ENCODE measurements at regions not wholly inside any gene's neighbourhood (a gene's known extent, or its start where the extent isn't known, plus 50 kb on each side); places are given as distances from the start of the nearest gene placed in this dataset.
"Not testable (repeated sequence)": the region's sequence is repeated elsewhere in the genome, so short reads cannot be mapped to it uniquely, and the experiment has no call there.

DNA sequence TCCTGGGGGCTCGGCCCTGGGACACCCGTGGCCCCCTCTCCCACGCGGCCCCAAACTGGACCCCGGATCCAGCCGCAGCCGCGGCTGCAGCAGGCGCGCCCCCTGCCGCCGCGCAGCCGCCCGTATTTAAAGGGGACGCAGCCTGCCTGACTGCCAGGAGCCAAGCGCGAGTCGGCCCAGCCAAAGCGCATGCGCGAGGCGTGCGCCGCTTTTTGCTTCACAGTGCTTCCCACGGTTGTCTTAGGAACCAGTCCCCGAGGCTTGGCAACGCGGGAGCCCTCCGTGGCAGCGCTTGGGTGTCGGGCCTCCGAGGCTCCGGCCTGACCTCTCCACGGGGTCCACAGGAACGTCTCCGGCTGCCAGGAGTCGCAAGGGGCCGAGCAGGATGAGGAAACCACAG lies 712.8 kb downstream of the KCNJ18 start:
- DNase-seq (ENCODE audit: insufficient read length, low spot score); FAIRE-seq: not testable (repeated sequence)

DNA sequence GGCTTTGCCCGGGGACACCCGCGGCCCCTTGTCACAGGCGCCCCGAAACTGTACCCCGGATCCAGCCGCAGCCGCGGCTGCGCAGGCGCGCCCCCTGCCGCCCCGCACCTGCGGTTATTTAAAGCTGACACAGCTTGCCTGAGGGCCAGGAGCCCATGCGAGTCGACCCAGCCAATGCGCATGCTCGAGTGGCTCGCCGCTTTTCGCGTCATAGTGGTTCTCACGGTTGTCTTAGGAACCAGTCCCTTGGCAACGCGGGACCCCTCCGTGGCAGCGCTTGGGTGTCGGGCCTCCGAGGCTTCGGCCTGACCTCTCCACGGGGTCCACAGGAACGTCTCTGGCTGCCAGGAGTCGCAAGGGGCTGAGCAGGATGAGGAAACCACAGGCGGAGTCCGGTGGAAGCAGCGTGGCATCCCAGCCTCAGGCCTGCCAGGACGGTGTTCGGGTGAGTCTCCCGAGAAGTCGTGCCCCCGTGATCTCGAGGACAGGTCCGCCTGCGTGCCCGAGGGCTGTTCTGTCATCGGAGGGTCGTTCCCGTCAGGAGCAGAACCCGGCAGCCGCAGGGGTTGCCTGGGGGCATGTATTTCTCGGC lies 716.9 kb downstream of the KCNJ18 start:
- DNase-seq (ENCODE audit: insufficient read length, low spot score), result no peak

GRCh38 chr17:22410136-22410535 lies 717.8 kb downstream of the KCNJ18 start:
- FAIRE-seq (no peak), DNase-seq (ENCODE audit: insufficient read length, low spot score) (no peak)

More for the DNA sequence above, 716.9 kb downstream of the KCNJ18 start:
- FAIRE-seq, result no peak

DNA sequence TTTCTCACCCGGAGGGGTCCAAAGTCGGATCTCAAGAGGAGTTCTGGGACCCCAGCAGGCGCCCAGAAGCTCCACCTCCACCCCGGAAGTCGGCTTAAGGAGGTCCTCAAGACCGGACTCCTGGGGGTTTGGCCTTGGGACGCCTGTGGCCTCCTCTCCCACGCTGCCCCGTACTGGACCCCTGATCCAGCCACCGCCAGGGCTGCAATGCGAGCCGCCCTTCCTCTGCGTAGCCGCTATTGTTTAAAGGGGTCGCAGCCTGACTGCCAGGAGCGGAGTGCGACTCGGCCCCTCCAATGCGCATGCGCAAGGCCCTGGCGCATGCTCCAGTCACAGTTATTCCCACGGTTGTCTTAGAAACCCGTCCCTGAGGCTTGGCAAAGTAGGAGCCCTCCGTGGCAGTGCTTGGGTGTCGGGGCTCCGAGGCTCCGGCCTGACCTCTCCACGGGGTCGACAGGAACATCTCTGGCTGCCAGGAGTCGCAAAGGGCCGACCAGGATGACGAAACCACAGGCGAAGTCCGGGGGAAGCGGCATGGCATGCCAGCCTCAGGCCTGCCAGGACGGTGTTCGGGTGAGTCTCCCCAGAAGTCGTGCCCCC lies 719.0 kb downstream of the KCNJ18 start:
- FAIRE-seq (no peak), DNase-seq (ENCODE audit: insufficient read length, low spot score) (no peak)

DNA sequence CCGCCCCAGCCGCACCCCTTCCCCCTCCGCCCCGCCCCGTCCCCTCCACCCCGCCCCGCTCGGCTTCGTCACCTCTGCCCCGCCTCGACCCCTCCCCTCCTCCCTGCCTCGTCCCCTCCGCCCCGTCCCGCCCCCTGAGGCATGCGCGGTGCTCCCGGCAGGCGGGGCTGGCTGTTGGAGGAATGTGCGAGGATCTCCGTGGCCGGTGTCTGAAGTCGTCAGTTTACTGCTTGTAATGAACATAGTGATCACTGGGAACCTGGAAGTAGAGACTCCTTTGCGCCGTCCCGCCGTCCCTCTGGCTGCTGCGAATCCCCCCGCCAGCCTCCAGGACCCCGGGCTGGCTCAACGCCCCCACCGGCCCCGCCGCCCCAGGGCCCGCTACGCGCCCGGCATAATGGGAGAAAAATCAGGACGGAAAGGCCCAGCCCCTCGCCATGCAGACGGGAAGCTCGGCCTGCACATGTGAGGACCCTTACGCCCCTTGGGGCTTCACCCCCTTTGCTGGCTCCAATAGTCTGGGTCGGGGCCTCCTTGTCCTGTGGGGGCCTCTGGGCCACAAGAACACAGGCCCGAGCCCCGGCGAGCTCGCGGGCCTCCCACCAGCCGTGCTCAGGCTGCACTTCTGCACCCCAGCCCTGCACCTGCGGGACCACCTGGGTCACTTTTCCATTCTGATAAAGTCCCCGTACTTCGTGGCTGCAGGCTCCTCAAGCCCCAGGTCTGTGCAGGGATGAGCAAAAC lies 743.1 kb downstream of the KCNJ18 start:
- DNase-seq (ENCODE audit: insufficient read length, low spot score), result no peak
- FAIRE-seq, result no peak

GRCh38 chr17:22441776-22442175 lies 749.5 kb downstream of the KCNJ18 start:
- DNase-seq (ENCODE audit: insufficient read length, low spot score) (no peak), FAIRE-seq (no peak)

GRCh38 chr17:22443061-22443460 lies 750.7 kb downstream of the KCNJ18 start:
- DNase-seq (ENCODE audit: insufficient read length, low spot score) (no peak), FAIRE-seq (no peak)

DNA sequence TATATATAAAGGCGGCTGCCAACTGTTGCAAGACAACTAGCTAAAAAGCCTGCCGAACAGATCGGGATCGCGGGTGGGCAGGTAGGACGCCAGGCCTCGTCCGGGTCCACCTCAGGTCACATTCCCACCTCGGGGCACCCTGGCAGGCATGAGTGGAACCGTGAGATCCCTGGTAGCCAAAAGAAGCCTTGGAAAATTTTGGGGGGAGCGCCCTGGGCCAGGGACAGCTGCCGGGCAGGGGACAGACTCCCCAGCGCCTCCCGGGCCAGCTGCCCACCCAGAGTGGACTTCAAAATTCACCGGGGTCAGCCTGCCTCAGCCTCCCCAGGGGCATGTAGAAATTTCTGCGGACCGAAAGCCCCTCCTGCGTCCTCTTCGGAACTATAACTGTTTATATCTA lies 760.9 kb downstream of the KCNJ18 start:
- FAIRE-seq (no peak), DNase-seq (ENCODE audit: insufficient read length, low spot score) (no peak)

GRCh38 chr17:22454070-22454999 lies 762.0 kb downstream of the KCNJ18 start:
- DNase-seq (ENCODE audit: insufficient read length, low spot score), result no peak
- FAIRE-seq, result no peak

DNA sequence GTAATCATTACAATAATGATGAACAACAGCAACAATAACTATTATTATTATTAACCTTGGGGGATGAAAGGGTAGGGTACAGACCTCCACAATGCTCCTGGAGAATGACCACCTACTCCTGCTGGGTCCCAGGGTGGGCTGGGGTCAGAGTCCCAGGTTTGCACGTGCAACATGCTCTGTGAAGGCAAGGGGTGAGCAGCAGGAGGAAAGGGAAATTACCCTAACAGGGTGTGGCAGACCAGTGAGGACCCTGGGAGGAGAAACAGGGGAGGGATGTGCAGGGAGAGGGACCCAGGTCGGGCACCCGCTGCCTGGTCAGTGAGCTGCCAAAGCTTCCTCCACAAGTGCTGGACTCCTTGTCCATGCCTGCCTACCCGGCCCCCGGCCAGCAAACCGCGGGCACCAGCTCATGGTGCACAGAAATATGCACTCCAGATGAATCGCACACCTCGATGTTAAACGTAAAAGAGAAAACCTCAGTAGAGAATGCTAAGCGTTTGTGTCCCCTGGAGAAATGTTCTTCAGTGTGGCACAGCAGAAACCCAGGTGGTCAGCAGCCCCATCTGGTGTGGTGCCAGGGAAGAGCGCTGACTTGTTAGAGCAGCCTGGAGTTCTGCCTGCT lies 767.1 kb downstream of the KCNJ18 start:
- DNase-seq (ENCODE audit: insufficient read length, low spot score) (no peak), FAIRE-seq (no peak)

GRCh38 chr17:22459953-22460350 lies 767.6 kb downstream of the KCNJ18 start:
- DNase-seq (ENCODE audit: insufficient read length, low spot score), result no peak
- no peak for FAIRE-seq

- FAIRE-seq (no peak), DNase-seq (ENCODE audit: insufficient read length, low spot score) (no peak)
Measured at GRCh38 chr17:22460461-22461063, 768.2 kb downstream of the KCNJ18 start.

DNA sequence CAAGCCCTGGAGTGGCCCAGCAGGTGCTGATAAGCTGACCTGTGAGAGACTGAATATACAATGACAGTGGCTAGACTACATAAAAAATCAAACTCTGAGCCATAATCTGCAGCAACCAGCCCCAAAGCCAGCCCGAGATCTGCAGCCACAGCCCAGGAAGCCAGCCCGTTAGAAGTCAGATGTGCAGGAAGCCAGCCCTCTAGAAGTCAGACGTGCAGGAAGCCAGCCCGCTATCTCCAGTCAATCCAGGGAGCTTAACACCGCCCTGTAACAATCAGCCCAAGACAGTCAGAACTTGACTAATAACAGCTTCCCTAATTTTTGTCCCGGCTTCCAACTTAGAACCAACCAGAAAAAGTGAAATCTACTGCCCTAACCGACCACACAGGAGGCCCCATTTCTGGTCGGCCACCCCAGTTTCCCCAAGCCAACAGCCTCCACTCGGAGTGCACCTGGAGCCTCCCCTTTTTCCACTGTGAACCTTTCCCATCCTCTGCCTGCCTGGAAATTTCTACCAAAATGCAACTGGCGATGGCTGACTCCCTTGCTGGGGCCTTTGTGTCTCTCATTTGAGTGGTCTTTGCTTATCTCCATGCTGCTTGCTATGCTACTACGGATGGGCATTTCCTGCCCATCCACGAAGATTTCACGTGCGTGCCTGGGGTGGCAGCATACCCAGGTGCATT lies 769.3 kb downstream of the KCNJ18 start:
- DNase-seq (ENCODE audit: insufficient read length, low spot score), result no peak
- FAIRE-seq, result no peak

- DNase-seq (ENCODE audit: insufficient read length, low spot score) (no peak), FAIRE-seq (no peak)
Measured at GRCh38 chr17:22462461-22462860, 770.1 kb downstream of the KCNJ18 start.

DNA sequence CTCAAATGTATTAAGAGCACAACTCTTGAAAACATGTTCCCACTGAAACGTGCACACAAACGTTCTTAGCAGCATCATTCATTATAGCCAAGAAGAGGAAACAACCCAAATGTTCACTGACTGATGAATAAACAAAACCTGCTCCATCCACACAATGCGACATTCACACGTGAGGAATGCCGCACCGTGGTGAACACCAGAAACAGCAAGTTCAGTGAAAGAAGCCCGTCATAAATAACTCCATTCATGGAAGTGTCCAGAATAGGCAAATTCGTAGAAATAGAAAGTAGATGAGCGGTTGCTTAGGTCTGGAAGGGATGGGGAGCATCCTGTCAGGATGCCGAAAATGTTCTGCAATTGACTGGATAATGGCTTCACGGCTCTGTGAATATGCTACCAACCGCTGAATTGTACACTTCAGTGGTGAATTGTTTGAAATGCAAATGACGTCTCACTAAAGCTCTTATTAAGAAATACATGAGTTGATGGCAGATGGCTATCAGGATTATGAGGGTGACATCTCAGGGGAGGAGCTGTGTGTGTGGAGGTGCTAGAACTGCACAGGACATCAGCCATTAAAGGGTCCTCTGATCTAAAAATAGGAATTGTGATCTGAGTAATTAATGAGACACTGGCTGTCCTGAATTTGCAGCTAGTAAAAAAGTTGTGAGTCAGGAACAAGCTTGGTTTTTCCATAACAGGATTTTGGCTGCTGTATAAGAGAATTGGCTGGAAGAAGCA lies 771.0 kb downstream of the KCNJ18 start:
- no peak for FAIRE-seq

DNA sequence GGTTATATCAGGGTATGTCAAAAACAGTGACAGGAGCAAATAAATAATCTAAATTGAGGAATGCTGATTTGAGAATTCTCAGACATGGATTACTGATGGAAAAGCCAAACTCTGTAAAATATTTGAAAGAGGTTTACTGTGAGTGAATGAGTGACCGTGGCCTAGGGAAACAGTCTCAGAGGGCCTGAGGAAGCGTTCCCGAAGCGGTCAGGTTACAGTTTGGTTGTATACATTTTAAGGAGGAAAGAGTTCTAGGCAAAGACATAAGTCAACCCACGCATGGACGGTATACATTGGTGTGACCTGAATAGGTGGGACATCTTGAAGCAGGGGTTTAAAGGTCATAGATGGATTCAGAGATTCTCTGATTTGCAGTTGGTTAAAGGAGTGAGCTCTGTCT lies 771.7 kb downstream of the KCNJ18 start:
- no peak for DNase-seq (ENCODE audit: insufficient read length, low spot score)
- no peak for FAIRE-seq

More for the DNA sequence above, 771.0 kb downstream of the KCNJ18 start:
- no peak for DNase-seq (ENCODE audit: insufficient read length, low spot score)

- no peak for FAIRE-seq
- DNase-seq (ENCODE audit: insufficient read length, low spot score), result no peak
Measured at GRCh38 chr17:22467720-22468119, 775.4 kb downstream of the KCNJ18 start.

GRCh38 chr17:22469101-22469880 lies 777.0 kb downstream of the KCNJ18 start:
- FAIRE-seq, result no peak

More at GRCh38 chr17:22469101-22469880, 777.0 kb downstream of the KCNJ18 start:
- no peak for DNase-seq (ENCODE audit: insufficient read length, low spot score)
